Liver (tissue), 8 donors: ENCODE measurements at regions not wholly inside any gene's neighbourhood (a gene's known extent, or its start where the extent isn't known, plus 50 kb on each side); places are given as distances from the start of the nearest gene placed in this dataset.

Source experiments
- DNase-seq: peaks from one replicate; pipeline ENCODE4 v3.0.0-alpha.2; 2017; ENCODE audit warnings: low spot score
- H3K27ac ChIP-seq, 2 donors: one replicate each; pipeline ENCODE4 v1.7.0; 2013; ENCODE audit warnings: inconsistent platforms in 2 of 2, low read length in 2 of 2, control low read depth in 1 of 2, low read depth in 1 of 2, mild to moderate bottlenecking in 1 of 2
- H3K27me3 ChIP-seq, 4 donors: one replicate each; pipeline versions ENCODE4 v1.6.1 to v1.7.0; 2013; ENCODE audit warnings: low read length in 3 of 4, inconsistent platforms in 1 of 4, mild to moderate bottlenecking in 1 of 4, moderate library complexity in 1 of 4; ENCODE audit not compliant: control insufficient read depth in 4 of 4, insufficient read depth in 4 of 4
- H3K36me3 ChIP-seq, 4 donors: one replicate each; pipeline versions ENCODE4 v1.6.1 to v1.7.0; 2013; ENCODE audit warnings: low read length in 3 of 4, mild to moderate bottlenecking in 3 of 4, low read depth in 1 of 4, moderate library complexity in 1 of 4; ENCODE audit not compliant: control insufficient read depth in 4 of 4, insufficient read depth in 3 of 4
- H3K4me1 ChIP-seq, 4 donors: one replicate each; pipeline versions ENCODE4 v1.6.1 to v1.7.0; 2013; ENCODE audit warnings: low read length in 3 of 4, mild to moderate bottlenecking in 3 of 4, moderate library complexity in 1 of 4; ENCODE audit not compliant: control insufficient read depth in 4 of 4, insufficient read depth in 4 of 4
- H3K4me3 ChIP-seq, 3 donors: one replicate each; pipeline versions ENCODE4 v1.6.1 to v1.7.0; 2013; ENCODE audit warnings: low read length in 3 of 3, control low read depth in 1 of 3, low read depth in 1 of 3, mild to moderate bottlenecking in 1 of 3
- H3K9ac ChIP-seq, 2 donors: one replicate each; pipeline ENCODE4 v1.7.0; 2013; ENCODE audit warnings: low read length in 2 of 2, mild to moderate bottlenecking in 2 of 2, moderate library complexity in 2 of 2, control low read depth in 1 of 2, low read depth in 1 of 2
- H3K9me3 ChIP-seq, 4 donors: one replicate each; pipeline versions ENCODE4 v1.6.1 to v1.7.0; 2013; ENCODE audit warnings: low read length in 3 of 4; ENCODE audit not compliant: control insufficient read depth in 4 of 4
- EGR1 ChIP-seq, 2 donors: IDR thresholded peaks; 2 replicates each; pipeline ENCODE4 v1.6.1; 2016 to 2018; ENCODE audit warnings: antibody characterized with exemption in 2 of 2, low read depth in 2 of 2
- FOXA1 ChIP-seq: IDR thresholded peaks from 2 replicates; pipeline ENCODE4 v1.6.1; 2016; ENCODE audit warnings: antibody characterized with exemption
- FOXA2 ChIP-seq: IDR thresholded peaks from 2 replicates; pipeline ENCODE4 v1.6.1; 2016; ENCODE audit warnings: antibody characterized with exemption
- GABPA ChIP-seq, 2 donors: IDR thresholded peaks in 1 of 2; conservative IDR thresholded peaks in 1 of 2; 2 replicates each; pipeline ENCODE4 v1.6.1; 2016; ENCODE audit warnings: antibody characterized with exemption in 2 of 2, mild to moderate bottlenecking in 1 of 2, moderate library complexity in 1 of 2
- HNF4A ChIP-seq, 2 donors: conservative IDR thresholded peaks; 2 replicates each; pipeline ENCODE4 v1.6.1; 2016; ENCODE audit warnings: antibody characterized with exemption in 2 of 2, mild to moderate bottlenecking in 2 of 2
- HNF4G ChIP-seq: IDR thresholded peaks from 2 replicates; pipeline ENCODE4 v1.6.1; 2016; ENCODE audit warnings: antibody characterized with exemption
- JUND ChIP-seq, 2 donors: IDR thresholded peaks; 2 replicates each; pipeline ENCODE4 v1.6.1; 2016; ENCODE audit warnings: antibody characterized with exemption in 2 of 2
- NR2F2 ChIP-seq: IDR thresholded peaks from 2 replicates; pipeline ENCODE4 v1.6.1; 2016; ENCODE audit warnings: antibody characterized with exemption
- RAD21 ChIP-seq, 2 donors: IDR thresholded peaks; 2 replicates each; pipeline ENCODE4 v1.6.1; 2016; ENCODE audit warnings: antibody characterized with exemption in 2 of 2, mild to moderate bottlenecking in 2 of 2
- RXRA ChIP-seq, 2 donors: IDR thresholded peaks; 2 replicates each; pipeline ENCODE4 v1.6.1; 2017 to 2018; ENCODE audit warnings: antibody characterized with exemption in 2 of 2, mild to moderate bottlenecking in 1 of 2
- SP1 ChIP-seq: IDR thresholded peaks from 2 replicates; pipeline ENCODE4 v1.6.1; 2018; ENCODE audit warnings: antibody characterized with exemption, mild to moderate bottlenecking
- TAF1 ChIP-seq: conservative IDR thresholded peaks from 2 replicates; pipeline ENCODE4 v1.6.1; 2016; ENCODE audit warnings: antibody characterized with exemption, mild to moderate bottlenecking
- YY1 ChIP-seq: IDR thresholded peaks from 2 replicates; pipeline ENCODE4 v1.6.1; 2016; ENCODE audit warnings: antibody characterized with exemption, mild to moderate bottlenecking
- WGBS: extraction: QIAGEN DNeasy Blood & Tissue Kit; methylation state at CpG from one replicate; pipeline ENCODE4 v1.1.7; 2013; 5-methylcytosine and 5-hydroxymethylcytosine counted together
- TF ChIP-seq, protein P1 (sequence below): IDR thresholded peaks from 2 replicates; pipeline ENCODE4 v1.6.1; 2016; ENCODE audit warnings: antibody characterized with exemption
- TF ChIP-seq, protein P2 (sequence below): IDR thresholded peaks from 2 replicates; pipeline ENCODE4 v1.6.1; 2016; ENCODE audit warnings: antibody characterized with exemption
- TF ChIP-seq, protein P3 (sequence below): IDR thresholded peaks from 2 replicates; pipeline ENCODE4 v1.6.1; 2016; ENCODE audit warnings: antibody characterized with exemption
- TF ChIP-seq, protein P4 (sequence below): fragments of 150-350 bp; IDR thresholded peaks from 2 replicates; pipeline ENCODE4 v1.5.1; 2017; ENCODE audit warnings: improper control_type of control experiment, low read depth, low read length; ENCODE audit not compliant: missing input control
- TF ChIP-seq, protein P5 (sequence below): IDR thresholded peaks from 2 replicates; pipeline ENCODE4 v1.6.1; 2016; ENCODE audit warnings: antibody characterized with exemption, mild to moderate bottlenecking
- donor health status: healthy.
- donor health status: healthy.
- donor health status: healthy.
- donor health status: healthy.
- donor health status: healthy.

DNA sequence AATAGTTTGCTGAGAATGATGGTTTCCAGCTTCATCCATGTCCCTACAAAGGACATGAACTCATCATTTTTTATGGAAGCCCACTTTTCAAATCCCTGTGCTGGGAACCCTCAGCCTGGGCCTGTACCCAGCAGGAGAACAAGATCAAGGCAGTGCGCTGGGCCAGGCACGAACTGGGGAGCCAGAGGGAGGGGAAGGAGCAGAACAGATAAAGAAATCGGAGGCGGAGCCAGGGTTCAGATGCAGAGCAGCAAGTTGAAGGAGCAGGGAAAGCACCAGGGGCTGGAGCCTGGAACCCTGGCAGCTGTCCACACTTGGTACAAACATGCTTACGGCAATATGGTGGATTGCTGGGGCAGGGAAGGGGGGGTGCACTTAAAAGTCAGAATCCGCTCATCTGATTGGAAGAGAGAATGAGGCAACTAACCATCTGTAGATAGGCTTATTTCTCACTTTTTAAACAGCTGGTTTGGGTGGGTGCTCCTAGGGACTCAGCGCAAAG is 107.5 kb downstream of the NOG start (continued):
- TF ChIP-seq, protein P1, sequence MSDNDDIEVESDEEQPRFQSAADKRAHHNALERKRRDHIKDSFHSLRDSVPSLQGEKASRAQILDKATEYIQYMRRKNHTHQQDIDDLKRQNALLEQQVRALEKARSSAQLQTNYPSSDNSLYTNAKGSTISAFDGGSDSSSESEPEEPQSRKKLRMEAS = no peak
- TF ChIP-seq GABPA (IDR thresholded peaks at IDR 0.05 in 1 of 2, conservative IDR thresholded peaks at IDR 0.05 in 1 of 2) (no peak), YY1 (no peak)
- TF ChIP-seq, protein P2, sequence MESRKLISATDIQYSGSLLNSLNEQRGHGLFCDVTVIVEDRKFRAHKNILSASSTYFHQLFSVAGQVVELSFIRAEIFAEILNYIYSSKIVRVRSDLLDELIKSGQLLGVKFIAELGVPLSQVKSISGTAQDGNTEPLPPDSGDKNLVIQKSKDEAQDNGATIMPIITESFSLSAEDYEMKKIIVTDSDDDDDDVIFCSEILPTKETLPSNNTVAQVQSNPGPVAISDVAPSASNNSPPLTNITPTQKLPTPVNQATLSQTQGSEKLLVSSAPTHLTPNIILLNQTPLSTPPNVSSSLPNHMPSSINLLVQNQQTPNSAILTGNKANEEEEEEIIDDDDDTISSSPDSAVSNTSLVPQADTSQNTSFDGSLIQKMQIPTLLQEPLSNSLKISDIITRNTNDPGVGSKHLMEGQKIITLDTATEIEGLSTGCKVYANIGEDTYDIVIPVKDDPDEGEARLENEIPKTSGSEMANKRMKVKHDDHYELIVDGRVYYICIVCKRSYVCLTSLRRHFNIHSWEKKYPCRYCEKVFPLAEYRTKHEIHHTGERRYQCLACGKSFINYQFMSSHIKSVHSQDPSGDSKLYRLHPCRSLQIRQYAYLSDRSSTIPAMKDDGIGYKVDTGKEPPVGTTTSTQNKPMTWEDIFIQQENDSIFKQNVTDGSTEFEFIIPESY = no peak

DNA sequence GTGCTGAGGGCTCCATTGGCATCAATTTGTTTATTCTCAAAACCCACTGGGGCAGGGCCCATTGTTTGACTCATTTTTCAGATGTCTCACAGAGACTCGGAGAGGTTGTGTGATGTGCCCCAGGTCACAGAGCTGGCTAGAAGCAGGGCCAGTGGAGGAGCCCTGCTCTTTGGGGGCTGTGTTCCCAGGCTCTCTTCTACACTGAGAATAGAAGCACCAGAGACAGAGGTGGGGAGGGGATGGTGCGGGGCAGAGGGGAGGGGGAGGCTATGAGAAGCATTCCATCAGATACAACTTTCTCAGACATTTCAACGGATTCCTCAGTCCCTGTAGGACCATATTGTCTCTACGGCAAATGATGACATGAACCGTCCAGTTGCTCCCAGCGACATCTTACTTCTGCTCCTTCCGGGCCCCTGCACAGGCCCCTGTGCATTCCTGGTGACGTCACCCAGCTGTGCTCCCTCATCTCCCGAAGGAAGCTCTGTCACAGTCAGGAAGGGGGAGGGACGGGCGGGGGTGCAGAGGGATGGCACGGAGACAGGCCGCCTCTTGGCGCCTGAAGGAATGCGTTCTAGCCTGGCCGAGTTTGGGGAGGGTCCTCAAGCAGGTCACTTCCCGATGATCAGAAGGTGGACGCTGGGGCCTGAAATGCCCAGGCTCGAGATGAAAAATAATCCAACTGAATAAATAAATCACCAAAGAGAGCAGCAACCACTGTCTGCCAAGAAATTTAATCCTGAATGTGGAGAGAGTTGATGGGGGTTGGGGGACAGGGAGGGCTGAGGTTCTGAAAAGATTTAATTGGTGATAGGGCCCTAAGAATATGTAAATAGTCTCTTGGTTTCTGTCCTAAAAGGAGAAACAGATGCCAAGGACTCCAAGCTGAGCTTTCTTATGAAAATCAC is 114.1 kb downstream of the NOG start:
- H3K9ac ChIP-seq = no peak overlapping the region
- peaks cover 0 to 3% (median 0%) of the 10 kb centered on the region in 4 donors for H3K27me3 ChIP-seq
- TF ChIP-seq JUND (IDR thresholded peaks at IDR 0.05) (no peak), GABPA (IDR thresholded peaks at IDR 0.05 in 1 of 2, conservative IDR thresholded peaks at IDR 0.05 in 1 of 2) (no peak), EGR1 (IDR thresholded peaks at IDR 0.05; ENCODE audit: low read depth in 2 of 2) (no peak), YY1 (no peak), HNF4G (no peak), RAD21 (IDR thresholded peaks at IDR 0.05) (no peak)
- DNase-seq = no peak
- WGBS = 47% methylated on average over 19 of the region's 19 CpGs
- no peak overlapping the region for H3K27ac ChIP-seq
- no peaks in the 10 kb centered on the region for H3K36me3 ChIP-seq
- H3K4me1 ChIP-seq = no peaks in the 10 kb centered on the region
- H3K4me3 ChIP-seq = no peak overlapping the region
- no peaks in the 10 kb centered on the region for H3K9me3 ChIP-seq

DNA sequence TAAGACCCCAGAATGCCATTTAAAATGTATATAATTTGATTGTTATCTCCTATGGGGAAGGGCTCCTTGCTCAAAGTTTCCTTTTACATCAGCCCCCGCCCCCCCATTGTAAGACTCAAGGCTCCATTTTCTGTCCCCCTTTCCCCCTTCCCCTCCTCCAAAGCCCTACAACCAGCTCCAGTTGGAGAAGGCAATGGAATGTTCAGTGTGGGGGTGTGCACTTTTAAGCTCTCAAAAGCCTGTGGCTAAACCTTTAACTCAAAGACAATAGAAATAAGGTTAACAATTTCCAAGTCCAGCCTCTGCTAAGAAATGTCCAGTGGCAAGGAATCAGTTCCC is 114.7 kb downstream of the NOG start:
- no peak for TF ChIP-seq NR2F2
- TF ChIP-seq, protein P2 = no peak
- TF ChIP-seq, protein P3, sequence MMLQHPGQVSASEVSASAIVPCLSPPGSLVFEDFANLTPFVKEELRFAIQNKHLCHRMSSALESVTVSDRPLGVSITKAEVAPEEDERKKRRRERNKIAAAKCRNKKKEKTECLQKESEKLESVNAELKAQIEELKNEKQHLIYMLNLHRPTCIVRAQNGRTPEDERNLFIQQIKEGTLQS = no peak
- TF ChIP-seq, protein P1 = no peak
- TF ChIP-seq FOXA2 = no peak
- TF ChIP-seq, protein P4, sequence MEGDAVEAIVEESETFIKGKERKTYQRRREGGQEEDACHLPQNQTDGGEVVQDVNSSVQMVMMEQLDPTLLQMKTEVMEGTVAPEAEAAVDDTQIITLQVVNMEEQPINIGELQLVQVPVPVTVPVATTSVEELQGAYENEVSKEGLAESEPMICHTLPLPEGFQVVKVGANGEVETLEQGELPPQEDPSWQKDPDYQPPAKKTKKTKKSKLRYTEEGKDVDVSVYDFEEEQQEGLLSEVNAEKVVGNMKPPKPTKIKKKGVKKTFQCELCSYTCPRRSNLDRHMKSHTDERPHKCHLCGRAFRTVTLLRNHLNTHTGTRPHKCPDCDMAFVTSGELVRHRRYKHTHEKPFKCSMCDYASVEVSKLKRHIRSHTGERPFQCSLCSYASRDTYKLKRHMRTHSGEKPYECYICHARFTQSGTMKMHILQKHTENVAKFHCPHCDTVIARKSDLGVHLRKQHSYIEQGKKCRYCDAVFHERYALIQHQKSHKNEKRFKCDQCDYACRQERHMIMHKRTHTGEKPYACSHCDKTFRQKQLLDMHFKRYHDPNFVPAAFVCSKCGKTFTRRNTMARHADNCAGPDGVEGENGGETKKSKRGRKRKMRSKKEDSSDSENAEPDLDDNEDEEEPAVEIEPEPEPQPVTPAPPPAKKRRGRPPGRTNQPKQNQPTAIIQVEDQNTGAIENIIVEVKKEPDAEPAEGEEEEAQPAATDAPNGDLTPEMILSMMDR = no peak
- no peak for TF ChIP-seq SP1
- TF ChIP-seq TAF1 = no peak
- no peak for TF ChIP-seq HNF4G
- no peak for TF ChIP-seq FOXA1
- no peak for TF ChIP-seq RXRA (IDR thresholded peaks at IDR 0.05)
- no peak for TF ChIP-seq JUND (IDR thresholded peaks at IDR 0.05)
- no peak for TF ChIP-seq YY1
- no peak for TF ChIP-seq GABPA (IDR thresholded peaks at IDR 0.05 in 1 of 2, conservative IDR thresholded peaks at IDR 0.05 in 1 of 2)
- TF ChIP-seq RAD21 (IDR thresholded peaks at IDR 0.05) = no peak
- TF ChIP-seq, protein P5, sequence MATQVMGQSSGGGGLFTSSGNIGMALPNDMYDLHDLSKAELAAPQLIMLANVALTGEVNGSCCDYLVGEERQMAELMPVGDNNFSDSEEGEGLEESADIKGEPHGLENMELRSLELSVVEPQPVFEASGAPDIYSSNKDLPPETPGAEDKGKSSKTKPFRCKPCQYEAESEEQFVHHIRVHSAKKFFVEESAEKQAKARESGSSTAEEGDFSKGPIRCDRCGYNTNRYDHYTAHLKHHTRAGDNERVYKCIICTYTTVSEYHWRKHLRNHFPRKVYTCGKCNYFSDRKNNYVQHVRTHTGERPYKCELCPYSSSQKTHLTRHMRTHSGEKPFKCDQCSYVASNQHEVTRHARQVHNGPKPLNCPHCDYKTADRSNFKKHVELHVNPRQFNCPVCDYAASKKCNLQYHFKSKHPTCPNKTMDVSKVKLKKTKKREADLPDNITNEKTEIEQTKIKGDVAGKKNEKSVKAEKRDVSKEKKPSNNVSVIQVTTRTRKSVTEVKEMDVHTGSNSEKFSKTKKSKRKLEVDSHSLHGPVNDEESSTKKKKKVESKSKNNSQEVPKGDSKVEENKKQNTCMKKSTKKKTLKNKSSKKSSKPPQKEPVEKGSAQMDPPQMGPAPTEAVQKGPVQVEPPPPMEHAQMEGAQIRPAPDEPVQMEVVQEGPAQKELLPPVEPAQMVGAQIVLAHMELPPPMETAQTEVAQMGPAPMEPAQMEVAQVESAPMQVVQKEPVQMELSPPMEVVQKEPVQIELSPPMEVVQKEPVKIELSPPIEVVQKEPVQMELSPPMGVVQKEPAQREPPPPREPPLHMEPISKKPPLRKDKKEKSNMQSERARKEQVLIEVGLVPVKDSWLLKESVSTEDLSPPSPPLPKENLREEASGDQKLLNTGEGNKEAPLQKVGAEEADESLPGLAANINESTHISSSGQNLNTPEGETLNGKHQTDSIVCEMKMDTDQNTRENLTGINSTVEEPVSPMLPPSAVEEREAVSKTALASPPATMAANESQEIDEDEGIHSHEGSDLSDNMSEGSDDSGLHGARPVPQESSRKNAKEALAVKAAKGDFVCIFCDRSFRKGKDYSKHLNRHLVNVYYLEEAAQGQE = no peak
- TF ChIP-seq HNF4A (conservative IDR thresholded peaks at IDR 0.05) = no peak
- TF ChIP-seq EGR1 (IDR thresholded peaks at IDR 0.05; ENCODE audit: low read depth in 2 of 2) = no peak
- H3K4me1 ChIP-seq = no peaks in the 10 kb centered on the region
- DNase-seq = no peak
- no peak overlapping the region for H3K27ac ChIP-seq
- no peaks in the 10 kb centered on the region for H3K9me3 ChIP-seq
- no peak overlapping the region for H3K9ac ChIP-seq
- whole genome bisulfite sequencing = 53% methylated on average over 1 of the region's 1 CpG
- H3K36me3 ChIP-seq = no peaks in the 10 kb centered on the region
- H3K27me3 ChIP-seq = peaks cover 0 to 3% (median 0%) of the 10 kb centered on the region in 4 donors
- no peak overlapping the region for H3K4me3 ChIP-seq
